GM18867 (cell line): ENCODE measurements at regions not wholly inside any gene's neighbourhood (a gene's known extent, or its start where the extent isn't known, plus 50 kb on each side); places are given as distances from the start of the nearest gene placed in this dataset.

Experiments used
- ATAC-seq: cut with Tn5 transposase; IDR thresholded peaks from one replicate; pipeline ENCODE4 v1.9.1; 2021; ENCODE audit warnings: mild to moderate bottlenecking, moderate library complexity; ENCODE audit not compliant: unreplicated experiment

- ATAC-seq, result no peak
These were observed 374.2 kb upstream of the ID2 start for GRCh38 chr2:8307606-8308180.

GRCh38 chr2:8309131-8309530 is 372.7 kb upstream of the ID2 start:
- no peak for ATAC-seq

- ATAC-seq, result no peak
These were observed 371.1 kb upstream of the ID2 start for GRCh38 chr2:8310557-8311455.

GRCh38 chr2:8312221-8312620 is 369.6 kb upstream of the ID2 start:
- no peak for ATAC-seq

- peak; percentile 86 for ATAC-seq
These were observed 368.7 kb upstream of the ID2 start for GRCh38 chr2:8312861-8313830.

GRCh38 chr2:8314063-8314462 is 367.8 kb upstream of the ID2 start:
- ATAC-seq, result no peak

- no peak for ATAC-seq
These were observed 366.2 kb upstream of the ID2 start for GRCh38 chr2:8315531-8316165.

- ATAC-seq, result no peak
These were observed 365.5 kb upstream of the ID2 start for GRCh38 chr2:8316356-8316755.

- ATAC-seq, result no peak
These were observed 364.4 kb upstream of the ID2 start for GRCh38 chr2:8317418-8317817.

GRCh38 chr2:8319219-8319618 is 362.6 kb upstream of the ID2 start:
- no peak for ATAC-seq

GRCh38 chr2:8320311-8321066 is 361.4 kb upstream of the ID2 start:
- ATAC-seq, result no peak

- ATAC-seq, result no peak
These were observed 359.2 kb upstream of the ID2 start for GRCh38 chr2:8322634-8323033.

- no peak for ATAC-seq
These were observed 357.5 kb upstream of the ID2 start for GRCh38 chr2:8324164-8324856.

GRCh38 chr2:8324901-8325300 is 357.0 kb upstream of the ID2 start:
- no peak for ATAC-seq

GRCh38 chr2:8327371-8328100 is 354.3 kb upstream of the ID2 start:
- ATAC-seq, result no peak

- ATAC-seq, result no peak
These were observed 353.6 kb upstream of the ID2 start for GRCh38 chr2:8328217-8328616.

GRCh38 chr2:8329660-8330622 is 351.9 kb upstream of the ID2 start:
- ATAC-seq, result no peak

GRCh38 chr2:8331068-8331467 is 350.8 kb upstream of the ID2 start:
- no peak for ATAC-seq
